Adipocyte (in vitro differentiated cells): ENCODE measurements at regions not wholly inside any gene's neighbourhood (a gene's known extent, or its start where the extent isn't known, plus 50 kb on each side); places are given as distances from the start of the nearest gene placed in this dataset.
A peak's percentile ranks its signal among the peaks of the same experiment; 100 is the strongest.

Experiments
- DNase-seq: peaks from one replicate; pipeline ENCODE4 v3.0.0-alpha.2; 2015; ENCODE audit warnings: low read depth
- H3K27me3 ChIP-seq: replicated peaks from 2 replicates; pipeline ENCODE4 v1.7.0; 2013; ENCODE audit warnings: mild to moderate bottlenecking, low read length, moderate library complexity; ENCODE audit not compliant: control insufficient read depth, insufficient read depth
- H3K36me3 ChIP-seq: 2 replicates; pipeline ENCODE4 v1.7.0; 2013; ENCODE audit warnings: low read length, mild to moderate bottlenecking, moderate library complexity; ENCODE audit not compliant: control insufficient read depth, insufficient read depth, severe bottlenecking
- H3K4me1 ChIP-seq: 2 replicates; pipeline ENCODE4 v1.7.0; 2013; ENCODE audit warnings: mild to moderate bottlenecking, low read length, moderate library complexity; ENCODE audit not compliant: control insufficient read depth, insufficient read depth
- H3K4me3 ChIP-seq: 2 replicates; pipeline ENCODE4 v1.7.0; 2013; ENCODE audit warnings: mild to moderate bottlenecking, low read length, moderate library complexity
- H3K9ac ChIP-seq: 2 replicates; pipeline ENCODE4 v1.7.0; 2013; ENCODE audit warnings: mild to moderate bottlenecking, low read length, moderate library complexity
- H3K9me3 ChIP-seq: 2 replicates; pipeline ENCODE4 v1.7.0; 2013; ENCODE audit warnings: mild to moderate bottlenecking, low read length, moderate library complexity; ENCODE audit not compliant: control insufficient read depth

- peaks cover 12% of the 10 kb centered on the region for H3K4me1 ChIP-seq
- H3K36me3 ChIP-seq = no peaks in the 10 kb centered on the region
- no peak for DNase-seq
- peaks cover 50% of the 10 kb centered on the region for H3K27me3 ChIP-seq
- no peak overlapping the region for H3K9ac ChIP-seq
- H3K9me3 ChIP-seq = no peaks in the 10 kb centered on the region
- H3K4me3 ChIP-seq = no peak overlapping the region
These were observed 511.3 kb downstream of the MIAT start for GRCh38 chr22:27168681-27169080.

- peaks cover 54% of the 10 kb centered on the region for H3K27me3 ChIP-seq
These were observed 513.1 kb downstream of the MIAT start for GRCh38 chr22:27170491-27170890.

GRCh38 chr22:27171212-27171611 lies 513.8 kb downstream of the MIAT start:
- peaks cover 59% of the 10 kb centered on the region for H3K27me3 ChIP-seq

More at GRCh38 chr22:27170491-27170890, 513.1 kb downstream of the MIAT start:
- DNase-seq = peak; percentile 78
- H3K4me1 ChIP-seq = peaks cover 12% of the 10 kb centered on the region
- no peaks in the 10 kb centered on the region for H3K9me3 ChIP-seq
- H3K9ac ChIP-seq = peak overlapping the region; percentile 8
- no peaks in the 10 kb centered on the region for H3K36me3 ChIP-seq
- H3K4me3 ChIP-seq = no peak overlapping the region

GRCh38 chr22:27173530-27173929 lies 516.1 kb downstream of the MIAT start:
- peaks cover 45% of the 10 kb centered on the region for H3K27me3 ChIP-seq
- peaks cover 12% of the 10 kb centered on the region for H3K4me1 ChIP-seq
- no peak for DNase-seq
- no peak overlapping the region for H3K9ac ChIP-seq
- no peaks in the 10 kb centered on the region for H3K36me3 ChIP-seq
- H3K9me3 ChIP-seq = no peaks in the 10 kb centered on the region
- H3K4me3 ChIP-seq = no peak overlapping the region

More at GRCh38 chr22:27171212-27171611, 513.8 kb downstream of the MIAT start:
- Histone ChIP-seq H3K4me3 (no peak overlapping the region), H3K9ac (no peak overlapping the region), H3K36me3 (no peaks in the 10 kb centered on the region), H3K4me1 (peaks cover 12% of the 10 kb centered on the region), H3K9me3 (no peaks in the 10 kb centered on the region)
- DNase-seq = no peak

- Histone ChIP-seq H3K9me3 (no peaks in the 10 kb centered on the region), H3K4me3 (no peak overlapping the region), H3K36me3 (no peaks in the 10 kb centered on the region), H3K9ac (no peak overlapping the region), H3K4me1 (peaks cover 8% of the 10 kb centered on the region), H3K27me3 (peaks cover 57% of the 10 kb centered on the region)
- DNase-seq = no peak
These were observed 517.8 kb downstream of the MIAT start for GRCh38 chr22:27175021-27175838.

GRCh38 chr22:27175974-27176373 lies 518.6 kb downstream of the MIAT start:
- H3K4me3 ChIP-seq = no peak overlapping the region
- H3K4me1 ChIP-seq = peaks cover 2% of the 10 kb centered on the region
- peaks cover 65% of the 10 kb centered on the region for H3K27me3 ChIP-seq

GRCh38 chr22:27179161-27179560 lies 521.8 kb downstream of the MIAT start:
- no peak overlapping the region for H3K4me3 ChIP-seq
- H3K9ac ChIP-seq = no peak overlapping the region
- peaks cover 2% of the 10 kb centered on the region for H3K9me3 ChIP-seq
- H3K27me3 ChIP-seq = peaks cover 68% of the 10 kb centered on the region
- H3K4me1 ChIP-seq = no peaks in the 10 kb centered on the region
- no peak for DNase-seq
- no peaks in the 10 kb centered on the region for H3K36me3 ChIP-seq

More at GRCh38 chr22:27175974-27176373, 518.6 kb downstream of the MIAT start:
- DNase-seq = no peak
- Histone ChIP-seq H3K36me3 (no peaks in the 10 kb centered on the region), H3K9ac (no peak overlapping the region), H3K9me3 (no peaks in the 10 kb centered on the region)

GRCh38 chr22:27181537-27181936 lies 524.1 kb downstream of the MIAT start:
- Histone ChIP-seq H3K9me3 (peaks cover 2% of the 10 kb centered on the region), H3K27me3 (peaks cover 63% of the 10 kb centered on the region), H3K36me3 (no peaks in the 10 kb centered on the region), H3K9ac (no peak overlapping the region), H3K4me3 (no peak overlapping the region), H3K4me1 (no peaks in the 10 kb centered on the region)
- no peak for DNase-seq

GRCh38 chr22:27183474-27183873 lies 526.1 kb downstream of the MIAT start:
- peaks cover 2% of the 10 kb centered on the region for H3K9me3 ChIP-seq
- H3K4me1 ChIP-seq = peaks cover 7% of the 10 kb centered on the region
- no peaks in the 10 kb centered on the region for H3K36me3 ChIP-seq
- H3K27me3 ChIP-seq = peaks cover 73% of the 10 kb centered on the region
- H3K4me3 ChIP-seq = no peak overlapping the region
- no peak for DNase-seq
- no peak overlapping the region for H3K9ac ChIP-seq

- Histone ChIP-seq H3K4me1 (peaks cover 7% of the 10 kb centered on the region), H3K27me3 (peaks cover 74% of the 10 kb centered on the region), H3K9me3 (peaks cover 2% of the 10 kb centered on the region), H3K4me3 (no peak overlapping the region), H3K36me3 (no peaks in the 10 kb centered on the region), H3K9ac (no peak overlapping the region)
- DNase-seq = no peak
These were observed 527.8 kb downstream of the MIAT start for GRCh38 chr22:27185099-27185709.

- peaks cover 67% of the 10 kb centered on the region for H3K27me3 ChIP-seq
- DNase-seq = no peak
- H3K9ac ChIP-seq = no peak overlapping the region
- no peaks in the 10 kb centered on the region for H3K36me3 ChIP-seq
- no peak overlapping the region for H3K4me3 ChIP-seq
- H3K9me3 ChIP-seq = peaks cover 3% of the 10 kb centered on the region
- peaks cover 7% of the 10 kb centered on the region for H3K4me1 ChIP-seq
These were observed 528.4 kb downstream of the MIAT start for GRCh38 chr22:27185760-27186302.
